GM19328 (cell line): ENCODE measurements at regions not wholly inside any gene's neighbourhood (a gene's known extent, or its start where the extent isn't known, plus 50 kb on each side); places are given as distances from the start of the nearest gene placed in this dataset.
"Not testable (repeated sequence)": the region's sequence is repeated elsewhere in the genome, so short reads cannot be mapped to it uniquely, and the experiment has no call there.

Source experiments
- ATAC-seq: cut with Tn5 transposase; IDR thresholded peaks from one replicate; pipeline ENCODE4 v1.9.1; 2021; ENCODE audit warnings: mild to moderate bottlenecking, moderate library complexity; ENCODE audit not compliant: unreplicated experiment

GRCh38 chr6:9851006-9851405, 563.9 kb downstream of the TFAP2A start:
- ATAC-seq = no peak

GRCh38 chr6:9848094-9848493, 566.8 kb downstream of the TFAP2A start:
- no peak for ATAC-seq

GRCh38 chr6:9841886-9842725, 572.8 kb downstream of the TFAP2A start:
- ATAC-seq = no peak

- no peak for ATAC-seq
These were observed 580.6 kb downstream of the TFAP2A start for GRCh38 chr6:9834233-9834632.

- ATAC-seq = no peak
These were observed 583.1 kb downstream of the TFAP2A start for GRCh38 chr6:9831783-9832182.

GRCh38 chr6:9830808-9831207, 584.1 kb downstream of the TFAP2A start:
- ATAC-seq = no peak

- ATAC-seq = no peak
These were observed 589.3 kb downstream of the TFAP2A start for GRCh38 chr6:9825526-9825925.

- not testable (repeated sequence) for ATAC-seq
These were observed 604.1 kb downstream of the TFAP2A start for GRCh38 chr6:9810727-9811126.

GRCh38 chr6:9810286-9810685, 604.6 kb downstream of the TFAP2A start:
- no peak for ATAC-seq

GRCh38 chr6:9806195-9806594, 608.7 kb downstream of the TFAP2A start:
- ATAC-seq = no peak

- ATAC-seq = no peak
These were observed 613.6 kb downstream of the TFAP2A start for GRCh38 chr6:9801249-9801754.

GRCh38 chr6:9799582-9799981, 615.3 kb downstream of the TFAP2A start:
- no peak for ATAC-seq

GRCh38 chr6:9796827-9797226, 618.0 kb downstream of the TFAP2A start:
- no peak for ATAC-seq

GRCh38 chr6:9795880-9796279, 619.0 kb downstream of the TFAP2A start:
- ATAC-seq = no peak

- ATAC-seq = no peak
These were observed 625.7 kb downstream of the TFAP2A start for GRCh38 chr6:9789201-9789600.

GRCh38 chr6:9784786-9785185, 630.1 kb downstream of the TFAP2A start:
- no peak for ATAC-seq

GRCh38 chr6:9783567-9783966, 631.3 kb downstream of the TFAP2A start:
- ATAC-seq = no peak

- no peak for ATAC-seq
These were observed 648.5 kb downstream of the TFAP2A start for GRCh38 chr6:9766240-9766915.

GRCh38 chr6:9761220-9761619, 653.7 kb downstream of the TFAP2A start:
- no peak for ATAC-seq

GRCh38 chr6:9754515-9754914, 660.4 kb downstream of the TFAP2A start:
- no peak for ATAC-seq

GRCh38 chr6:9745966-9746365, 668.9 kb downstream of the TFAP2A start:
- ATAC-seq = no peak

- ATAC-seq = no peak
These were observed 669.4 kb downstream of the TFAP2A start for GRCh38 chr6:9745476-9745875.
